Hepatocyte (in vitro differentiated cells): ENCODE measurements at regions not wholly inside any gene's neighbourhood (a gene's known extent, or its start where the extent isn't known, plus 50 kb on each side); places are given as distances from the start of the nearest gene placed in this dataset.

ENCODE experiments used
- EZH2 ChIP-seq: fragments of 200-600 bp; sonication (generic); IDR thresholded peaks from 2 replicates; pipeline ENCODE4 v1.6.1; 2016; ENCODE audit warnings: antibody characterized with exemption, mild to moderate bottlenecking, borderline replicate concordance
- TF ChIP-seq, protein P1 (sequence below): fragments of 200-600 bp; sonication (generic); IDR thresholded peaks from 2 replicates; pipeline ENCODE4 v1.5.1; 2016; ENCODE audit warnings: antibody characterized with exemption, mild to moderate bottlenecking; ENCODE audit not compliant: poor library complexity

DNA sequence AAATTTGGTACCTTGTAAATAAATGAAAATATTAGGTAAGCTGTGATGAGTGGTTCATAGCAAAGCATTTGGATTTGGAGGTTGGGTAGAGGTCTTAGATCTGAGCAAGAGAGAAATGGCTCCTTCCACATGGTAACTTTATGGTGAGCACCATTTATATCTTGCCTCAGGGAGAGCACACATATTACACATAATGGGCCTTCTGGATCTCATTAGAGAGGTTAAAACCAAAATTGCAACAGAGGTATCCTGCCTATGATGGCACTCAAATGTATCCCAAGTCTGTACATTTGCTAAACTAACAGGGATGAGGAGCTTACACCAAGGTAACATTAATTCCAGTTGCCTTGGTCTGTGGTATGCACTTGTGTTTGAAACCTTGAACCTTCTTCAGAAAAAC, 87.1 kb upstream of the PUDP start:
- TF ChIP-seq, protein P1, sequence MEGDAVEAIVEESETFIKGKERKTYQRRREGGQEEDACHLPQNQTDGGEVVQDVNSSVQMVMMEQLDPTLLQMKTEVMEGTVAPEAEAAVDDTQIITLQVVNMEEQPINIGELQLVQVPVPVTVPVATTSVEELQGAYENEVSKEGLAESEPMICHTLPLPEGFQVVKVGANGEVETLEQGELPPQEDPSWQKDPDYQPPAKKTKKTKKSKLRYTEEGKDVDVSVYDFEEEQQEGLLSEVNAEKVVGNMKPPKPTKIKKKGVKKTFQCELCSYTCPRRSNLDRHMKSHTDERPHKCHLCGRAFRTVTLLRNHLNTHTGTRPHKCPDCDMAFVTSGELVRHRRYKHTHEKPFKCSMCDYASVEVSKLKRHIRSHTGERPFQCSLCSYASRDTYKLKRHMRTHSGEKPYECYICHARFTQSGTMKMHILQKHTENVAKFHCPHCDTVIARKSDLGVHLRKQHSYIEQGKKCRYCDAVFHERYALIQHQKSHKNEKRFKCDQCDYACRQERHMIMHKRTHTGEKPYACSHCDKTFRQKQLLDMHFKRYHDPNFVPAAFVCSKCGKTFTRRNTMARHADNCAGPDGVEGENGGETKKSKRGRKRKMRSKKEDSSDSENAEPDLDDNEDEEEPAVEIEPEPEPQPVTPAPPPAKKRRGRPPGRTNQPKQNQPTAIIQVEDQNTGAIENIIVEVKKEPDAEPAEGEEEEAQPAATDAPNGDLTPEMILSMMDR = no peak
- TF ChIP-seq EZH2 = no peak
